Endothelial cell of umbilical vein (primary cell): ENCODE measurements at regions not wholly inside any gene's neighbourhood (a gene's known extent, or its start where the extent isn't known, plus 50 kb on each side); places are given as distances from the start of the nearest gene placed in this dataset.

ENCODE experiments used
- BruUV-seq: library from RNA; stranded (reverse); fragments of 400-500 nt; replicated peaks from 2 replicates; lab custom pipeline; 2021; lab: Mats Ljungman, UMichigan
- CTCF ChIA-PET: fragments of 300-600, 350-600 bp; sonication (Branson Sonifier 250); formaldehyde crosslinking; loops from one replicate; lab custom pipeline; 2021; ENCODE audit warnings: antibody characterized with exemption, inconsistent platforms; lab: Charles Lee
- POLR2A ChIA-PET: fragments of 300-600, 350-600 bp; sonication (Branson Sonifier 250); formaldehyde crosslinking; loops from one replicate; lab custom pipeline; 2021; ENCODE audit warnings: antibody characterized with exemption, inconsistent platforms; lab: Charles Lee
- DNase-seq: peaks from one replicate; pipeline ENCODE4 v3.0.0-alpha.2; 2011; ENCODE audit warnings: low read depth, low spot score
- FAIRE-seq: peaks from 2 replicates; lab custom pipeline; 2011; peaks lifted over from hg19 to GRCh38; lab: Jason Lieb, UNC
- H2AFZ ChIP-seq: 2 replicates; pipeline ENCODE4 v1.6.0; 2012; ENCODE audit warnings: low read depth, low read length, control low read depth, inconsistent platforms
- H3K27ac ChIP-seq: 2 replicates; pipeline ENCODE4 v1.5.1; 2011; ENCODE audit warnings: low read depth, mild to moderate bottlenecking, control low read depth, low read length, moderate library complexity; ENCODE audit not compliant: insufficient read depth
- H3K27me3 ChIP-seq, 2 experiments: 2 replicates each; pipeline versions ENCODE4 v1.6.0 to v1.6.1; 2011; ENCODE audit warnings: low read length in 2 of 2, mixed read lengths in 1 of 2; ENCODE audit not compliant: control insufficient read depth in 2 of 2, insufficient read depth in 2 of 2
- H3K36me3 ChIP-seq, 2 experiments: 2 replicates in 1 of 2; 3 replicates in 1 of 2; pipeline ENCODE4 v1.5.1; 2011; ENCODE audit warnings: low read length in 2 of 2, mild to moderate bottlenecking in 1 of 2, moderate library complexity in 1 of 2; ENCODE audit not compliant: control insufficient read depth in 2 of 2, insufficient read depth in 2 of 2; ENCODE audit errors: extremely low read depth in 1 of 2
- H3K4me1 ChIP-seq: 3 replicates; pipeline ENCODE4 v1.5.1; 2011; ENCODE audit warnings: mild to moderate bottlenecking, low read length; ENCODE audit not compliant: control insufficient read depth, insufficient read depth; ENCODE audit errors: extremely low read depth
- H3K4me2 ChIP-seq: 2 replicates; pipeline ENCODE4 v1.6.1; 2011; ENCODE audit warnings: low read length, control low read depth, mixed read lengths; ENCODE audit not compliant: insufficient read depth
- H3K4me3 ChIP-seq, 3 experiments: fragments of 200-600 bp in 1 of 3; sonication (generic), shearing (Covaris generic) in 1 of 3; replicated peaks in 1 of 3; 2 replicates each; pipeline ENCODE4 v1.5.1; 2011 to 2016; ENCODE audit warnings: control low read depth in 3 of 3, low read length in 3 of 3, mild to moderate bottlenecking in 2 of 3, inconsistent platforms in 1 of 3, low read depth in 1 of 3, moderate library complexity in 1 of 3; ENCODE audit not compliant: insufficient read depth in 1 of 3
- H3K79me2 ChIP-seq: 2 replicates; pipeline ENCODE4 v1.6.0; 2012; ENCODE audit warnings: low read length, inconsistent platforms; ENCODE audit not compliant: control insufficient read depth, insufficient read depth
- H3K9ac ChIP-seq: replicated peaks from 2 replicates; pipeline ENCODE3; 2011; ENCODE audit warnings: low read length, control low read depth; ENCODE audit not compliant: insufficient read depth; ENCODE audit errors: extremely low read depth
- H3K9me1 ChIP-seq: replicated peaks from 3 replicates; pipeline ENCODE4 v1.6.0; 2011; ENCODE audit warnings: mild to moderate bottlenecking, low read length; ENCODE audit not compliant: control insufficient read depth, insufficient read depth; ENCODE audit errors: extremely low read depth
- H3K9me3 ChIP-seq: replicated peaks from 2 replicates; pipeline ENCODE4 v1.5.1; 2012; ENCODE audit warnings: low read length, inconsistent platforms; ENCODE audit not compliant: control insufficient read depth, insufficient read depth
- H4K20me1 ChIP-seq: replicated peaks from 2 replicates; pipeline ENCODE3; 2011; ENCODE audit warnings: mild to moderate bottlenecking, low read length; ENCODE audit not compliant: control insufficient read depth, insufficient read depth; ENCODE audit errors: extremely low read depth
- CTCF ChIP-seq, 2 donors: IDR thresholded peaks; 1 replicate in 1 of 2; 2 replicates in 1 of 2; pipeline ENCODE4 v1.5.1; 2011; ENCODE audit warnings: low read length in 2 of 2, mild to moderate bottlenecking in 2 of 2, moderate library complexity in 2 of 2, control low read depth in 1 of 2, inconsistent platforms in 1 of 2, low read depth in 1 of 2; ENCODE audit not compliant: insufficient read depth in 1 of 2; ENCODE audit errors: extremely low read depth in 1 of 2
- EZH2 ChIP-seq: IDR thresholded peaks from 2 replicates; pipeline ENCODE4 v1.6.1; 2012; ENCODE audit warnings: borderline replicate concordance, low read depth, mild to moderate bottlenecking, moderate library complexity, low read length, inconsistent platforms; ENCODE audit not compliant: severe bottlenecking
- FOS ChIP-seq: IDR thresholded peaks from 2 replicates; pipeline ENCODE4 v1.6.1; 2011; ENCODE audit warnings: mild to moderate bottlenecking, low read length, moderate library complexity, borderline replicate concordance; ENCODE audit not compliant: insufficient read depth
- GATA2 ChIP-seq: IDR thresholded peaks from 2 replicates; pipeline ENCODE4 v1.7.0; 2011; ENCODE audit warnings: low read depth, mild to moderate bottlenecking, moderate library complexity, mixed read lengths, low read length; ENCODE audit not compliant: insufficient read length, insufficient read depth
- JUN ChIP-seq: IDR thresholded peaks from 2 replicates; pipeline ENCODE4 v1.6.1; 2011; ENCODE audit warnings: borderline replicate concordance, low read depth; ENCODE audit not compliant: insufficient read length, insufficient read depth
- MAX ChIP-seq: IDR thresholded peaks from 2 replicates; pipeline ENCODE4 v1.6.1; 2011; ENCODE audit not compliant: insufficient read depth, insufficient read length
- MYC ChIP-seq: IDR thresholded peaks from one replicate; pipeline ENCODE4 v1.6.1; 2011; ENCODE audit warnings: mild to moderate bottlenecking, low read depth, low read length
- POLR2A ChIP-seq: IDR thresholded peaks from 2 replicates; pipeline ENCODE4 v1.6.1; 2012; ENCODE audit warnings: low read depth, mild to moderate bottlenecking, control low read depth, low read length
- POLR2AphosphoS5 ChIP-seq: IDR thresholded peaks from 2 replicates; pipeline ENCODE4 v1.6.1; 2012; ENCODE audit warnings: low read depth, mild to moderate bottlenecking, control low read depth, low read length, moderate library complexity; ENCODE audit not compliant: insufficient read depth
- dilution Hi-C: fragments of 300-500 bp; cut with MboI; formaldehyde crosslinking; loops from one replicate; pipeline ENCODE4 v1.15.0; 2019; ENCODE audit warnings: low sequenced_read_pairs; ENCODE audit not compliant: extremely low pct_ligation_motif_present
- intact Hi-C: fragments of 100-400 bp; cut with micrococcal nuclease; formaldehyde crosslinking; loops from one replicate; pipeline ENCODE4 v1.10.0; 2022

GRCh38 chr16:65834688-65835087, 531.8 kb upstream of the CDH5 start:
- ChIA-PET POLR2A (no interaction called here), CTCF (no interaction called here)
- DNase-seq (no peak), FAIRE-seq (no peak)
- Histone ChIP-seq H3K9me1 (no peaks in the 10 kb centered on the region), H3K4me1 (no peaks in the 10 kb centered on the region), H4K20me1 (no peaks in the 10 kb centered on the region), H3K27ac (no peak overlapping the region), H3K27me3 (no peaks in the 10 kb centered on the region), H3K36me3 (no peaks in the 10 kb centered on the region), H3K79me2 (no peaks in the 10 kb centered on the region), H3K9me3 (no peaks in the 10 kb centered on the region), H2AFZ (no peak overlapping the region), H3K9ac (no peak overlapping the region), H3K4me2 (no peak overlapping the region), H3K4me3 (no peak overlapping the region)
- BruUV-seq: no TSS peak
- intact Hi-C loops: no loop called here
- no peak for TF ChIP-seq MYC
- TF ChIP-seq POLR2A: no peak
- TF ChIP-seq JUN: no peak
- TF ChIP-seq FOS: no peak
- no peak for TF ChIP-seq MAX
- TF ChIP-seq CTCF (IDR thresholded peaks at IDR 0.05; ENCODE audit: extremely low read depth in 1 of 2, insufficient read depth in 1 of 2, low read depth in 1 of 2, low read length in 2 of 2): no peak
- no peak for TF ChIP-seq GATA2
- TF ChIP-seq EZH2: no peak
- no peak for TF ChIP-seq POLR2AphosphoS5
- dilution Hi-C loops: no loop called here
